ENCODE measurements at regions not wholly inside any gene's neighbourhood (a gene's known extent, or its start where the extent isn't known, plus 50 kb on each side); places are given as distances from the start of the nearest gene placed in this dataset.

- no peak for DNase-seq (ENCODE audit: low read depth)
Observed at GRCh38 chr14:53473480-53473879, 320.4 kb upstream of the DDHD1 start.

- DNase-seq (ENCODE audit: low read depth): no peak
Observed at GRCh38 chr14:53472306-53472705, 319.2 kb upstream of the DDHD1 start.

GRCh38 chr14:53470351-53471043 is 317.4 kb upstream of the DDHD1 start:
- DNase-seq (ENCODE audit: low read depth): no peak

- DNase-seq (ENCODE audit: low read depth): no peak
Observed at GRCh38 chr14:53468876-53469275, 315.8 kb upstream of the DDHD1 start.

GRCh38 chr14:53464376-53464775 is 311.3 kb upstream of the DDHD1 start:
- no peak for DNase-seq (ENCODE audit: low read depth)

GRCh38 chr14:53462931-53463778 is 310.0 kb upstream of the DDHD1 start:
- DNase-seq (ENCODE audit: low read depth): no peak

- DNase-seq (ENCODE audit: low read depth): no peak
Observed at GRCh38 chr14:53461858-53462257, 308.7 kb upstream of the DDHD1 start.

- DNase-seq (ENCODE audit: low read depth): no peak
Observed at GRCh38 chr14:53460544-53460943, 307.4 kb upstream of the DDHD1 start.

- peak; percentile 76 for DNase-seq (ENCODE audit: low read depth)
Observed at GRCh38 chr14:53458368-53458814, 305.3 kb upstream of the DDHD1 start.

GRCh38 chr14:53456931-53457330 is 303.8 kb upstream of the DDHD1 start:
- no peak for DNase-seq (ENCODE audit: low read depth)

- DNase-seq (ENCODE audit: low read depth): no peak
Observed at GRCh38 chr14:53452005-53452673, 299.0 kb upstream of the DDHD1 start.

- DNase-seq (ENCODE audit: low read depth): peak; percentile 46
Observed at GRCh38 chr14:53450871-53451270, 297.7 kb upstream of the DDHD1 start.

- DNase-seq (ENCODE audit: low read depth): no peak
Observed at GRCh38 chr14:53448682-53449081, 295.6 kb upstream of the DDHD1 start.

GRCh38 chr14:53444677-53445312 is 291.7 kb upstream of the DDHD1 start:
- no peak for DNase-seq (ENCODE audit: low read depth)

- DNase-seq (ENCODE audit: low read depth): no peak
Observed at GRCh38 chr14:53441789-53442188, 288.7 kb upstream of the DDHD1 start.

GRCh38 chr14:53437858-53438257 is 284.7 kb upstream of the DDHD1 start:
- no peak for DNase-seq (ENCODE audit: low read depth)

- peak; percentile 59 for DNase-seq (ENCODE audit: low read depth)
Observed at GRCh38 chr14:53432378-53432802, 279.3 kb upstream of the DDHD1 start.

- no peak for DNase-seq (ENCODE audit: low read depth)
Observed at GRCh38 chr14:53430870-53431269, 277.7 kb upstream of the DDHD1 start.

- no peak for DNase-seq (ENCODE audit: low read depth)
Observed at GRCh38 chr14:53412819-53413675, 259.9 kb upstream of the DDHD1 start.

GRCh38 chr14:53411125-53411524 is 258.0 kb upstream of the DDHD1 start:
- DNase-seq (ENCODE audit: low read depth): peak; percentile 65

GRCh38 chr14:53409969-53410368 is 256.8 kb upstream of the DDHD1 start:
- peak; percentile 47 for DNase-seq (ENCODE audit: low read depth)
